Mammary epithelial cell (primary cell): ENCODE measurements at regions not wholly inside any gene's neighbourhood (a gene's known extent, or its start where the extent isn't known, plus 50 kb on each side); places are given as distances from the start of the nearest gene placed in this dataset.

ENCODE experiments used
- CTCF ChIP-seq, 2 donors: IDR thresholded peaks in 1 of 2; conservative IDR thresholded peaks in 1 of 2; 2 replicates each; pipeline ENCODE4 v1.5.1; 2011 to 2012; ENCODE audit warnings: inconsistent platforms in 2 of 2, low read length in 2 of 2, mild to moderate bottlenecking in 2 of 2, control low read depth in 1 of 2, low read depth in 1 of 2; ENCODE audit not compliant: insufficient read depth in 1 of 2; ENCODE audit errors: extremely low read depth in 1 of 2
- EZH2 ChIP-seq: IDR thresholded peaks from 2 replicates; pipeline ENCODE4 v1.6.1; 2012; ENCODE audit warnings: low read length, inconsistent platforms, borderline replicate concordance

DNA sequence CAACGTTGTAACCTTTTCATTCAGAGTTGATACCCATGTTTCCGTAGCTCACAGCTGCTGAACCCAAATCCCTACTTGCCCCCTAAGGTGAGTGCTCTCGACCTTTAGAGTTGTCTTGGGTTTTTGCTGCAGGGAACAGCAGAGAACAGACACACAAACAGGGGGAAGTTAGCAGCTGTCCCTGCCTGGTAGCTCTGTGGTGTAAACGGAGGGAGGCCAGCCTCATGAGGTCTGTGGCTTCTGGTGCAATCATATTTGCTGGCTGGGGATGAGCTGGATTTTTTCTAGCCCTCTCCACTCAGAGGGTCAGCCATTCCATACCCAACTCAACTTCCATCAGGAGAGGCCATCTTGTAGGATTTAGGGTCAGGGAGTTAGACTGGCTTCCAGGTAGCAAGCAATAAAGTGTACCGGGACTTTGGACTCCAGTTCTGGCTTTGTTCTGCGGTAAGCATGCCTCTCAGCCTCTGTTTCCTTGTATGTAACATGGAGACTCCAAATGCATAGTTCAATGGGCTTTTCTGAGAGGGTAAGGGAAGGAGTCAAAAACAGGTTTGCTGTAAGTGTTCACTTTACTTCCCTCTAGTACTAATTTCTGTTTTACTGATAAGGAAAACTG, 218.9 kb downstream of the MID1IP1 start:
- no peak for TF ChIP-seq CTCF (conservative IDR thresholded peaks at IDR 0.05 in 1 of 2, IDR thresholded peaks at IDR 0.05 in 1 of 2; ENCODE audit: extremely low read depth in 1 of 2, insufficient read depth in 1 of 2, low read depth in 1 of 2, low read length in 2 of 2)
- no peak for TF ChIP-seq EZH2
